Right ventricle myocardium superior (tissue), 1 donor: ENCODE measurements at regions not wholly inside any gene's neighbourhood (a gene's known extent, or its start where the extent isn't known, plus 50 kb on each side); places are given as distances from the start of the nearest gene placed in this dataset.
A peak's percentile ranks its signal among the peaks of the same experiment; 100 is the strongest.

Experiments used
- ATAC-seq: fragments of 200-7000 bp; cut with Tn5 transposase; one replicate; pipeline ENCODE4 v1.9.1; 2020; ENCODE audit warnings: mild to moderate bottlenecking; ENCODE audit not compliant: poor library complexity
- DNase-seq: peaks from one replicate; pipeline ENCODE4 v3.0.0-alpha.2; 2020
- intact Hi-C: fragments of 100-400 bp; cut with DNase I; formaldehyde crosslinking; loops from one replicate; pipeline ENCODE4 v1.11.2; 2022
- donor health status: DM: no; HTN: yes; CAD: no; lungs with severe emphysema.

DNA sequence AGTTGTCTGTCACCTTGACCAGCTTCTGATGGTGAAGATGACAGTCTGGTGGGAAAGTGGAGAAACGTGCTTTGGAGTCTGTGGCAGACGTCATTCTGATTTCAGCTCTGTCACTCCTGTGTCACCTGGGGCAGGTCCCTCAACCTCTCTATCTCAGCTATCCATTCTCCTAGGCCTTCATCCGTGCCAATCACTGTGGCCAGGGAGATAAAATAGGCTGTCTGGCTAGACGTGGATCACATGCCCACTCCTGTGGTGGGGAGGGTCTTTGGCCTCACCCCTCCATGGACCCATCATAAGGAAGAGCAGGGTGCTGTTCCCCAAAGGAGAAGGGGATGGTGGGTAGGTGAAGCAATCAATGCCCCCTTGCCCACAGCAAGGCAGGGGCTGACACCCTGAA lies 140.3 kb downstream of the ACTL8 start:
- DNase-seq (no peak), ATAC-seq (no peak)
- intact Hi-C loops: no loop called here

- DNase-seq: no peak
- no peak for ATAC-seq
- intact Hi-C loops: no loop called here
Measured at GRCh38 chr1:17895986-17896385, 140.9 kb downstream of the ACTL8 start.

- DNase-seq (no peak), ATAC-seq (no peak)
- intact Hi-C loops: no loop called here
Measured at GRCh38 chr1:17903386-17903785, 148.3 kb downstream of the ACTL8 start.

DNA sequence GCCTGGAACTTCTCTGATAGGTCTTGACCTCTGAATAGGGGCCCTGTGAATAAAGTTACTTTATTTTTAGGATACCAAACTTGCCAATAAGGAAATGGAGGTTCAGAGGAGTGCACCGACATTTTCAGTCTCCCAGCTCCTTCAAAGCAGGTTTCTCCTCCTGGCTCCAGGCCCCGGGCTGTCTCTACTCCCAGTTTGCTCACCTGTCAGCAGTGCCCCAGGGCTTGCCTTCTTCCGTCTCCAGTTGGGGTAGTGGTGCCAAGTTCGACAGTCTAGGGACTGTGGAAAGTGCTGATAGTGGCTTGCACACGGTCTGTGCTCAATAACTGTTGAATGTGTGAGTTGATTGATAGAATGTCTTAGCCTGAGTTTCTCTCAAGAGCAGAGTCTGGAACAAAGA lies 149.2 kb downstream of the ACTL8 start:
- DNase-seq: no peak
- no peak for ATAC-seq
- intact Hi-C loops: no loop called here

DNA sequence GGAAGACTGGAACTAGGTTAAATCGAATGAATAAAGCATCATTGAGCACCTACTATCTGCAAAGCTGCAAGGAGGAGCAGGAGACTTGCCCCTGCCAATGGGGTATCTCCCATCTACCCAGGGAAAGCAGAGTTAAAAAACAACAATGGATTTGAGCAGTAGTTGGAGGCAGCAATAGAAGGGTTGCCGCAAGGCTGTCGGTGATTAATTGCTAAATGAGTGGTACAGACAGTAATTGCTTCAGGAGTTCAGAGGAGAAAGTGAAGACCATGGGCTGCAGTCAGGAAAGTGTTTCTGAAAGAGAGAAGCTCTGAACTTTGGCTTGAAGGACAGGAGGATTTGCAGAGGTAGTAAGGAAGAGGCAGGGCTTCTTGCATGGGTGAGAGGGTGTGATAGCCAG lies 152.9 kb downstream of the ACTL8 start:
- intact Hi-C loops: no loop called here
- no peak for DNase-seq
- ATAC-seq: no peak

DNA sequence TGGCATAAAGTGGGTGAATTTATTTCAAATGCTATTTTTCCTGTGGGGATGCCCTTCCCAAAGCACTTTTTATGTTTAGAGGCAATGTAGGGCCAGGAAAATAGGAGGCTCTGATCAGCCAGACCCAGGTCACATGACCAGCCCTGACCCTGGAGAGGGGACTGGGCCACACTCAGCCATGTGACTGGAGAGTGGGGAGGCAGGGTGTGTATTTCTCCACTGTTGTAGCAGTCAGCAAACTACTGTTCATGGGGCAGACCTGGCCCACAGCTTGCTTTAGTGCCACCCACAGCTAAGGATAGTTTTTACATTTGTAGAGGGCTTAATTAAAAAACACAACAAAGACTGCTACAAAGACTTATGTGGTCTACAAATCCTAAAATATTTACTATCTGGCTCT lies 153.8 kb downstream of the ACTL8 start:
- ATAC-seq (peak; percentile 43), DNase-seq (no peak)

DNA sequence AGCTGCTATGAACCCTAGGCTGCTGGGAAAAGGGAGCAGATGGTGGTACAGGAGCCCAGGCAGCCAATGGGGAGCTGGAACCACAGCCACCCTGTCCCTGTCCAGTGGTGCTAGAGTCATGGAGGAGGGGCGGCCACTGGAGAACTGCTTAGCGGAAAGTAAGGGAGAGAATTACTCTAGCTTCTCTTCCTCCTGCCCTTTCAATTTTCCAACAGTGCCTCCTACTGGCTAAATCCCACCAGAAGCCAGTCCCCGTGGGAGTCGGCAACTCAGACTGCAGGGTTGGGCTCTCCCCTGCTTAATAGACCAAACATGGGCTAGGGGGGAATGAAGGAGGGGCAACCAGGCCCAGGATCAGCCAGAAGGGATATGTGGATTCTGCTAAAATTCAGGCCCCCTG lies 154.5 kb downstream of the ACTL8 start:
- DNase-seq (no peak), ATAC-seq (peak; percentile 71)
- intact Hi-C loops: loop anchor here (10.0 kb wide), 1 partner anchor 245 kb away; no protein-coding TSS in a partner anchor

More for the DNA sequence above, 153.8 kb downstream of the ACTL8 start:
- intact Hi-C loops: no loop called here

GRCh38 chr1:17911791-17912190 lies 156.7 kb downstream of the ACTL8 start:
- ATAC-seq: no peak
- DNase-seq: no peak
- intact Hi-C loops: loop anchor here (10.0 kb wide), 1 partner anchor 247 kb away; no protein-coding TSS in a partner anchor

GRCh38 chr1:17912491-17912890 lies 157.4 kb downstream of the ACTL8 start:
- intact Hi-C loops: loop anchor here (10.0 kb wide), 1 partner anchor 248 kb away; no protein-coding TSS in a partner anchor
- ATAC-seq (no peak), DNase-seq (no peak)

GRCh38 chr1:17913326-17914115 lies 158.4 kb downstream of the ACTL8 start:
- intact Hi-C loops: loop anchor here (10.0 kb wide), 1 partner anchor 249 kb away; no protein-coding TSS in a partner anchor
- no peak for ATAC-seq
- DNase-seq: no peak

DNA sequence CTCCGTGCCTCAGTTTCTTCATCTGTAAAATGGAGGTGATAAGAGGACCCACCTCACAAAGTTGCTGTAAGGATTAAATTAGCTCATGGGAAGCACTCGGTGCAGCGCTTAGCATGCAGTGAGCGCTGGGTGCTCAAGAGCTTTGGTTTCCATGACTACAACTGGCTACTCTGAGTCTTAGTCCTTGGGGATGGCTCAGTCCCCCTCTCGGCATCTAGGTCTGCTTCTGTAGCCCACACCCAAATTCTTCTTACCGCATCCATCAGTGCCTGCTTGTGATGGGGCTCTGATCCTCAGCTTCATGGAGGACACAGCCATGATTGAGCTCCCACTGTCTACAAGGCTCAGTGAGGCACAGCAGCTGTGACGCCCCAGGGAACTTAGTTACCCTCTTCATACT lies 159.0 kb downstream of the ACTL8 start:
- no peak for DNase-seq
- ATAC-seq: no peak
- intact Hi-C loops: loop anchor here (10.0 kb wide), 1 partner anchor 249 kb away; no protein-coding TSS in a partner anchor

- no peak for ATAC-seq
- DNase-seq: no peak
- intact Hi-C loops: loop anchor here (10.0 kb wide), 1 partner anchor 250 kb away; no protein-coding TSS in a partner anchor
Measured at GRCh38 chr1:17914987-17915386, 159.9 kb downstream of the ACTL8 start.

DNA sequence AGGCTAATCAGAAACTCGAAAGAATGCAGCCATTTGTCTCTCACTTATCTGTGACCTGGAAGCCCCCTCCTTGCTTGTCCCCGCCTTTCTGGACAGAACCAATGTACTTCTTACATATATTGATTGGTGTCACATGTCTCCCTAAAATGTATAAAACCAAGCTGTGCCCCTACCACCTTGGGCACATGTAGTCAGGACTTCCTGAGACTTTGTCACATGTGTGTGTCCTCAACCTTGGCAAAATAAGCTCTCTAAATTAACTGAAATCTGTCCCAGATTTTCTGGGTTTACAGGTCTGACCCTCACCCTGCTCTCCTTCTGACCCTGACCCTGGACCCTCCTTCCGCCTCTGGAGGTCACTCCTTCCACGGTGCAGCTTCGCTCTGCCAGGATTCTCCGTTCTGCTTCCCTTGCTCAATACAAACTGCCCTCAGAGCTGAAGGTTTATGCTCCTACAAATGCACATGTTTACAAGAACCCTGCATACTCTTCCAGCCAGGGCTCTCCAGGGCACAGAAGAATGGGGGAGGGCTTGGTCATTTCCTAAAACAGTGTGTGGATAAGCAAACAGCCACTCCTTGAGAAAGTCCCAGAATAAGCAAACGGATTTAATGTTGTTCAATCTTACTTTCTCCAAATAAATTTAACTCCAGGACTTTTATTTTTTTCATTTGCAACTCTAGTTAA lies 160.5 kb downstream of the ACTL8 start:
- ATAC-seq: no peak
- DNase-seq: no peak
- intact Hi-C loops: loop anchor here (10.0 kb wide), 1 partner anchor 251 kb away; no protein-coding TSS in a partner anchor

DNA sequence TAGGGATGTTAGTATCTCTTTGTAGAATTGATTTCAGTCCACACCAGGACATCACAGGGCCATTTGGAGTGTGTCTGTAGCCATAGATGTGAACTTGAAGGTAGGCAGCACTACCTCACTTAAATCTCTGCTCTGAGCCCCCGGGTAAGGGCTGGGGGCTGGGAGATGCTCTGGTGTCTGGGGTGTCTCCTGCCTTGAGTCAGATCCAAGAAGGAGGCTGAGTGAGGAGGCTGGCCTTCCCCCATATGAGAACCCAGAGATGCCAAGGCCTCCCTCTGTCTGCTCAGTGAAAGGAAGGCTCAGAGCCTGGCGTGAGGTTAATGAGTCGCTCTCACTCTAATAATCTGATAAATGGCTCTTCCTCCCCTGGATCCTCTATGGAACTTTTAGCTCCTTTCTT lies 161.6 kb downstream of the ACTL8 start:
- intact Hi-C loops: loop anchor here (10.0 kb wide), 1 partner anchor 252 kb away; no protein-coding TSS in a partner anchor
- ATAC-seq: no peak
- no peak for DNase-seq

- intact Hi-C loops: loop anchor here (10.0 kb wide), 2 partner anchors 175 to 255 kb away; no protein-coding TSS in a partner anchor
- ATAC-seq (no peak), DNase-seq (no peak)
Measured at GRCh38 chr1:17919525-17920439, 164.6 kb downstream of the ACTL8 start.

- DNase-seq (no peak), ATAC-seq (no peak)
- intact Hi-C loops: loop anchor here (10.0 kb wide), 1 partner anchor 174 kb away; no protein-coding TSS in a partner anchor
Measured at GRCh38 chr1:17920881-17921640, 165.9 kb downstream of the ACTL8 start.

- intact Hi-C loops: loop anchor here (10.0 kb wide), 1 partner anchor 172 kb away; no protein-coding TSS in a partner anchor
- ATAC-seq: no peak
- no peak for DNase-seq
Measured at GRCh38 chr1:17922833-17923232, 167.7 kb downstream of the ACTL8 start.

DNA sequence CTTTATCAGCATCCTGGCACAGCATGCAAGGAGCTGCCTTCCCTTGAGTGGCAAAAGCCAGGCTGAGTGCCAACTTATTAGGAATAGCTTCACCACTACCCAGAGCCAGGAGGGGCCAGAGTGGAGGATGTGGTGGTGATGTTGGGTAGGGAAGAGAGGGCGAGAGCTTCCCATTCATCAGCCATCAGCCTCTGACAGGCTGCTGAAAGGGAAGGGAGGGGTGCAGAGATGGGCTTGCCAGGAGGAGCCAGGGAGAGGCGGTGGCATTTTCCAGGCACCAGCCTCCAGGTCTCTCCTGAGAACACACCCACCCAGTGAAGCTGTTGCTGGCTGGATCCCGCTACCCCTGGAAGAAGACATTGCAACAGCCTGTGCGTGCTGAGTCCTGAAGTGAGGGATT lies 168.5 kb downstream of the ACTL8 start:
- ATAC-seq (no peak), DNase-seq (no peak)
- intact Hi-C loops: loop anchor here (10.0 kb wide), 1 partner anchor 171 kb away; no protein-coding TSS in a partner anchor
